ENCODE measurements at regions not wholly inside any gene's neighbourhood (a gene's known extent, or its start where the extent isn't known, plus 50 kb on each side); places are given as distances from the start of the nearest gene placed in this dataset.

- intact Hi-C loops (cut with micrococcal nuclease): no loop called here
- Histone ChIP-seq H3K9me1 (replicated peaks; ENCODE audit: control insufficient read depth, extremely low read depth, insufficient read depth, low read length) (no peaks in the 10 kb centered on the region), H3K79me2 (ENCODE audit: control insufficient read depth, insufficient read depth, low read length) (no peaks in the 10 kb centered on the region), H3K4me2 (ENCODE audit: insufficient read depth, low read length) (no peak overlapping the region), H3K9me3 (replicated peaks; ENCODE audit: control insufficient read depth, insufficient read depth, low read length) (no peaks in the 10 kb centered on the region), H3K9ac (replicated peaks; ENCODE audit: extremely low read depth, insufficient read depth, low read length) (no peak overlapping the region), H2AFZ (ENCODE audit: low read depth, low read length) (no peak overlapping the region), H3K36me3 (ENCODE audit: control insufficient read depth in 2 of 2, extremely low read depth in 1 of 2, insufficient read depth in 2 of 2, low read length in 2 of 2) (no peaks in the 10 kb centered on the region), H3K27me3 (ENCODE audit: control insufficient read depth in 2 of 2, insufficient read depth in 2 of 2, low read length in 2 of 2) (no peaks in the 10 kb centered on the region), H3K4me1 (ENCODE audit: control insufficient read depth, extremely low read depth, insufficient read depth, low read length) (no peaks in the 10 kb centered on the region), H3K27ac (ENCODE audit: insufficient read depth, low read depth, low read length) (no peak overlapping the region), H3K4me3 (replicated peaks in 1 of 3; ENCODE audit: insufficient read depth in 1 of 3, low read depth in 1 of 3, low read length in 3 of 3) (no peak overlapping the region), H4K20me1 (replicated peaks; ENCODE audit: control insufficient read depth, extremely low read depth, insufficient read depth, low read length) (no peaks in the 10 kb centered on the region)
- FAIRE-seq (no peak), DNase-seq (ENCODE audit: low read depth, low spot score) (no peak)
- TF ChIP-seq POLR2AphosphoS5 (IDR thresholded peaks at IDR 0.05; ENCODE audit: insufficient read depth, low read depth, low read length) (no peak), MAX (IDR thresholded peaks at IDR 0.05; ENCODE audit: insufficient read depth, insufficient read length) (no peak), GATA2 (IDR thresholded peaks at IDR 0.05; ENCODE audit: insufficient read depth, insufficient read length, low read depth, low read length) (no peak), MYC (IDR thresholded peaks at IDR 0.05; ENCODE audit: low read depth, low read length) (no peak), CTCF (IDR thresholded peaks at IDR 0.05; ENCODE audit: extremely low read depth in 1 of 2, insufficient read depth in 1 of 2, low read depth in 1 of 2, low read length in 2 of 2) (no peak), JUN (IDR thresholded peaks at IDR 0.05; ENCODE audit: borderline replicate concordance, insufficient read depth, insufficient read length, low read depth) (no peak), POLR2A (IDR thresholded peaks at IDR 0.05; ENCODE audit: low read depth, low read length) (no peak), FOS (IDR thresholded peaks at IDR 0.05; ENCODE audit: borderline replicate concordance, insufficient read depth, low read length) (no peak), EZH2 (IDR thresholded peaks at IDR 0.05; ENCODE audit: borderline replicate concordance, low read depth, low read length, severe bottlenecking) (no peak)
- dilution Hi-C loops (cut with MboI; ENCODE audit: extremely low pct_ligation_motif_present, low sequenced_read_pairs): no loop called here
- ChIA-PET POLR2A (no interaction called here), CTCF (interaction anchor here (2.5 kb wide), 1 partner anchor 14 kb away, joined by 10 read pairs; no protein-coding TSS in a partner anchor)
- no TSS peak for BruUV-seq (replicated peaks)
These were observed 118.3 kb downstream of the FBXO4 start for GRCh38 chr5:42043400-42043799.

Measured in endothelial cell of umbilical vein (primary cell).